GM21381 (cell line): ENCODE measurements at regions not wholly inside any gene's neighbourhood (a gene's known extent, or its start where the extent isn't known, plus 50 kb on each side); places are given as distances from the start of the nearest gene placed in this dataset.
"Not testable (repeated sequence)": the region's sequence is repeated elsewhere in the genome, so short reads cannot be mapped to it uniquely, and the experiment has no call there.

Experiments
- ATAC-seq: cut with Tn5 transposase; IDR thresholded peaks from one replicate; pipeline ENCODE4 v1.9.1; 2021; ENCODE audit warnings: mild to moderate bottlenecking, moderate library complexity; ENCODE audit not compliant: unreplicated experiment

DNA sequence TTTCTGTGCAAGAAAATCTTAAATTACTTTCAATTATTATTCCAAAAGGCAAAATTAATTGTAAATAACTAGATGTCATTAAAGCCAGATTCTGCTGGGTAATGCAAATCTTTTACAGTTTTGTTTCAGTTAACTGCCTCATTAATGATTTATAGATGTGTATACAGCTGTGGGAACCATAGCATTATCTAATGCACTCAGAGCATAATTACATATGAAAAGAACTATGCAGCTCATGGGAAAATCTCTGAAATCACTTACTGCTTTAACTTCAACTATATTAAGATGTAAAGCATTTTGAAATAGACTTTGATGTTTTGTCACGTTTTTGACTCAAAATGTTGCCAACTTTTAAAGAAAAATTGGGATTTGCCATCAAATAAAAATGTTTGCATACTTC lies 630.3 kb upstream of the KLHL4 start:
- ATAC-seq = no peak

DNA sequence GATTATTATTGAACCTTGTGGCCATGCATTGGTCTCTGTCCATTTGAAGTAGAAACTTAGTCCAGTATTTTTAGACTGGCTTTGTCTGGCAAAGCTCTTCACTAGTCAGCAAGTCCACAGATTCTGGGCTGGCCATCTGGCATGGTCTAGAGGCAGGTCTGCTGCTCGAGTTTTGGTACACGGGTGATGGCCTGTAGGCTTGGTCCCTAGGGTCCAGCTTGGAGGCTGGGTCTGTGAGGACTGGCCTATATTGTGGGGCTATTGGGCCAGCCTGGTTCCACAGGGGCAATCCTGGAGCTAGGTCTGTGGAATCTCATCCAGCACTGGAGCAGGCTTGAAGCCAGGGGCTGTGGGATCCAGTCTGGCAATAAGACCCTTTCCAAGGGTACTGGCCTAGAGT lies 607.6 kb upstream of the KLHL4 start:
- no peak for ATAC-seq

DNA sequence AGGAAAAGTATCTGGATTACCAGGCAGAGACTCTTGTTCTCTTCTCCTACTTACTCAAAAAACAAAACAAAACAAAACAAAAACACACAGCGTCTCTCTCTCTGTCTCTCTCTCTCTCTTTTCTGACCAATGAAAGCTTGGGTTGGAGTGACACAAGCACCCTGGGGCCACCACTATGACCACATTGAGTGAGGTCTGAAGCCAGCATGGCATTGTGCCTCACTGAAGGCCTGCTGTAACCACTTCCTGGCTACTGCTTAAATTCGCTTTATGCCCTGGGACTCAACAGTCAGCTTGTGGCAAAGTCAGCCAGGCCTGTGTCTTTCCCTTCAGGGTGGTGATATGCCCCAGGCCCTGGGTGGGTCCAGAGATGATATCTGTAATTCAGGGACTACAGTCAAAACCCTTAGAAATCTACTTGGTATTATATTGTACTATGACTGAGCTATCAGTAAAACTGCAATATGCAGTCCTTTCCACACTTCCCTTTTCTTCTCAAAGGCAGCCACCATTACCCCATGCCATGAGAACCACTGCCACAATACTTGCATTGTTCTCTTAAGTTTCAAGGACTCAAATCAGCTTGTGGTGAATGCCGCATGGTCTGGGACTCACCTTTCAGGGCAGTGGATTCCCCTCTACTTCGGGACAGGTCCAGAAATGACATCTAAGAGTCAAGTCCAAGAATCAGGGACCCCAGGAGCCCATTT lies 606.8 kb upstream of the KLHL4 start:
- ATAC-seq = no peak

DNA sequence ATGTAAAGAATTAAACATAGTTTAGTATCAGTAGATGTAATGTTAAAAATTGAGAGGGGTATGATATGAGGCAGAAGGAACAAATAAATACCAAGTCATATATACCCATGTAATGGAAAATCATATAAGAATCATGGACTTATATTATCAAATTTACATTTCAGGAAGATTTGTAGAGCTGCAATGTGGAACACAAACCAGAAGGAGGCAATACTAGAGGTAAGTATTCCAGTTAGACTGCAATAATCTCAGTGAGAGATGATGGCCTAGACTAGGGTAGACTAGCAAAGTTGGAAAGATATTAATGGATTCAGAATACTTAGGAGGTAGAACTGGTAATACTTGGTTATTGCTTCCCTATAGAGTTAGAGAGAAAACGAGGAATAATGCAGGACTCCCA lies 603.0 kb upstream of the KLHL4 start:
- ATAC-seq = no peak

DNA sequence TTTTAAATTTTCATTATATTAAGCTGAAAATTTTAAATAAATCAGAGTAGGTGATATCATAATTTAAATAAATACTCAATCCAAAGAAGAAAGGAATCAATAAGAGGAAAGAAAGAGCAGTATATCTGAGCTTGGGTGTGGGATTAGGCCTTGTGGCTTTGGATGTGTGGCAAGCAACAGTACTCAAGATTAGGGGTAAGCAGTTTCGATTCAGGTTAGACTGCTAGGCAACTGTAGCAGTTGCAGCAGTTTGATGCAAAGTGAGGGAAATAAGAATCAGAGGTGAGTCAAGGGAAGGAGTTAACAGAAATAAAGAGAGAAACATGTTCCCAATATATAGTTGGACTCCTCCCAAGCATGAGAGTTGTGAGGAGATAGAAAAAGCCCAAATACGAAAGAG lies 599.6 kb upstream of the KLHL4 start:
- ATAC-seq = no peak

DNA sequence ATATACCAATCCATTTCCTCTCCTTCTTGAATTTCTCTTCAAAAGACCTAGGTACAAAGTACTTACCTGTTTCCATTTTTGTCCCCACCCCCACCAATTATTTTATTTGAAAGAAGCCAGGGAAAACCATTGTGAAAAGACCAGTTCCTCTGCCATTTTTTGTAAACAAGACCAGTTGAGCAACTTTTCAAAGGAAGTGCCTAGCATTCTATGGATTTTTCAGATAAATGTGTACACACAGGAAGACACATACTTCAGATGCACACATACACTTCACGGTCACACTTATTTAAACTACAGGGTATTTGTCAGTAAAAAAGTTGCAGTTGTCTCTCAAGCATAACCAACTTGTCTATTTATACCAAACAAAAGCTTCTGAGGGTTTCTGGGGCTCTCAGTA lies 587.2 kb upstream of the KLHL4 start:
- ATAC-seq = no peak

DNA sequence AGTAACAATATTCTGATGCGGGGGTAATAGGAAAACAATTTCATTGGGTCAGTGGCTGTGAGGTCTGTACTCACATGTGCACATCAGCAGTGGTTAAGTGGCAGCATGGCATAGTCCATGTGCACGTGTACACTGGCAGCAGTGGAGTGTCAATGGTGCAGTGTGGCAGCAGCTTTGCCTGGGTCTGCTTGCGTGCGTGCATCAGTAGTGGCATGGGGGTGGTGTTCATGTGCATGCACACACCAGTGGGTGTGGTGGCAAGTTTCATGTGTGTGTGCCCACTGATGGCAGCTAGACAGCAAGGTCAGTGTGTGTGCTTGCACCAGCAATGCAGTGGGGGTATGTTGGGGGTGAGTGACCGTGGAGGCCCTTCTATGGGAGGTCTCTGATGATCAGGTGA lies 581.6 kb upstream of the KLHL4 start:
- no peak for ATAC-seq

DNA sequence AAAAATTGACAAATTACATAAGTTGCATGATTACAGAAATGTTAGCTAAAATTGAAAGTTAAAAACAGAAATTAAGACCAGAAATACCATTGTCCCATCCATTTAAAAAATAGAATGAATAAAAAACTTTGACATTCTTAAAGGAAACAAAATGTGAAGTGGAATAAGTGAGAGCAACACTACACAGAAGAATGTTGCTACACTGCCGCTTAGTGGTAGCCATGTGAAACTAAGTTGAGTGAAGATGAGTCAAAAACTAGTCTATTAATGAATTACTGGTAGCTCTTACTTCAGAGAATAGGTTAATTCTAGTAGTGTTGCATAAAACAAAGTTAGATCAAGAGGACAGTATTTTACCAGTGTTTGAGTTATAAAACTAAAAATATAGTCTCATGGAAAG lies 571.0 kb upstream of the KLHL4 start:
- ATAC-seq = peak; percentile 54

DNA sequence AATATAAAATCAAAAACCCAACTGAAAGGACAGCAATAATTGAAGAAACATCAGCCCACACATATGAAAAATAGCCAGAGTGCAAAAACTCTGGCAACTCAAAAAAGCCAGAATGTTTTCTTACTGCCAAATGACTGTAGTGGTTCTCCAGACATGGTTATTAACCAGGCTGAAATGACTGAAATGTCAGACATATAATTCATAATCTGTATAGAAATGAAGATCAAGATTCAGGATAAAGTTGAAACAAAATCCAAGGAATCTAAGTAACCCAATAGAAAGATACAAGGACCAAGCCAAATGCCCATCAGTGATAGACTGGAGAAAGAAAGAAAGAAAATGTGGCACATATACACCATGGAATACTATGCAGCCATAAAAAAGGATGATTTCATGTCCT lies 553.3 kb upstream of the KLHL4 start:
- ATAC-seq = no peak

DNA sequence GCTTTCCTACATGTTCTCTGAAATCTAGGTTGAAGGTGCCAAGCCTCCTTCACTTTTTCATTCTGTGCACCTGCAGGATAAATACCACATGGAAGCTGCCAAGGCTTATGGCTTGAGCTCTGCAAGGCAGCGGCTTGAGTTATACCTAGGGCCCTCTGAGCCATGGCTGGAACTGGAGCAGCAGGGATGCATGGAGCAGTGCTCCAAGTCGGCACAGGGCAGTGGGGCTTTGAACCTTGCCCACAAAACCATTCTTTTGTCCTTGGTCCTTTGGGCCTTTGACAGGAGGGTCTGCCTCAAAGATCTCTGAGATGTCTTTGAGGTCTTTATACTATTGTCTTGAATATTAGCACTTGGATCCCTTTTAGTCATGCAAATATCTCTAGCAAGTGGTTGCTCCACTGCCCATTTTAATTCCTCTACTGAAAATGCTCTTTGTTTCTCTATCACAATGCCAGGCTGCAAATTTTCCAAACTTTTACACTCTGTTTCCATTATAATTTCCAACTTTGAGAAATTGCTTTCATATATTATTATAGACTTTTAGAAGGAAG lies 536.2 kb upstream of the KLHL4 start:
- ATAC-seq = no peak

DNA sequence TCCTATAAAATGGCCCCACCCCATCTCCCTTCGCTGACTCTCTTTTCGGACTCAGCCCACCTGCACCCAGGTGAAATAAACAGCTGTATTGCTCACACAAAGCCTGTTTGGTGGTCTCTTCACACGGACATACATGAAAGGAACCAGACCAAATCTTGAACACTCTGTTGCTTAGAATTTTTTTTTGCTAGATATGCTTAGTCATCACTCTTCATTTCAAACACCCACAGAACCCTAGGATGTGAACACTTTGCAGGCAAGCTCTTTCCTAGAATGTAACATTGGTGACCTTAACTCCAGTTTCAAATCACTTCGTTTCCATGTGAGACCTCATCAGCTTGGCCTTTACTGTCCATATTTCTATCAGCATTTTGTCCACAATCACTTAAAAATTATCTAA lies 530.3 kb upstream of the KLHL4 start:
- ATAC-seq = not testable (repeated sequence)

DNA sequence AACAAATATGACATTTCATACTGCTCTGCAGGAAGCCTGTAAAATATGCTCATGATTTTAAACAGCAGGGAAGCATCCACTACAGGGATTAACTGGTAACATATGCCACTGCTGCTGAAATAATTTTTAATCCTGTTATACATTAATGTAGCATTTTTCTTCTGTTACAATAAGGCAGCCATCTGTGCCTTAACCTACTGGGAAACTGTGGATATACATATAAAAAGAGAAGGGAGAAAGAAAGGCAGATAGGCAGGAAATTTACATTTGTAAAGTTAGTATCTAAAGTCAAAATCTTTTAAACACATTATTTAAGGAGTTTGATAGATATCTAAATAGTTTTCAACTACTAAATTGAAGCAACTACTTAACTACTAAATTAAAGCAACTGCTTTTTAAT lies 514.6 kb upstream of the KLHL4 start:
- ATAC-seq = no peak

DNA sequence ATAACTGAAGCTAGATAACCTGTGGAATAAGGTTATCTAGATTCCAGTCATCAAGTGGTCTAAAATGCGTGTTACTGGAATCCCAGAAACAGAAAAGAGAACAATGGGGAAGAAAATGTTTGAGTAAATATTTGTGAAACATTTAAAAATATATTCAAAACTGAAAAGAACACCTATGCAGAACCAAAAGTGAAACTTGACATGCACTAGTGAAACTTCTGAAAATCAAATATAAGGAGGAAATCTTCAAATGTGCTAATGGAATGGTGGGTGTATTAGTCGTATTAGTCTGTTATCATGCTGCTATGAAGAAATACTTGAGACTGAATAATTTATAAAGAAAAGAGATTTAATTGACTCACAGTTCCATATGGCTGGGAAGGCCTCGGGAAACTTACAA lies 512.4 kb upstream of the KLHL4 start:
- no peak for ATAC-seq

DNA sequence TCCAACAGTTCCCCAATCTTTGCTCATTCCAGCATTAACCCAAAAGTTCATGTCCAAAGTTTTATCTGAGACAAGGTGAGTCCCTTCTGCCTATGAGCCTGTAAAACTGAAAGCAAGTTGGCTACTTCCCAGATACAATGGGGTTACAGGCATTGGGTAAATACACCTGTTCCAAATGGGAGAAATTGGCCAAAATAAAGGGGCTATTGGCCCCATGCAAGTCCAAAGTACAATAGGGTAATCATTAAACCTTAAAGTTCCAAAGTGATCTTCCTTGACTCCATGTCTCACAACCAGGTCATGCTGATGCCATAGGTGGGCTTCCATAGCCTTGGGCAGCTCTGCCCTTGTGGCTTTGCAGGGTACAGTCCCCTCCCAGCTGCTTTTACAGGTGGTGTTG lies 511.7 kb upstream of the KLHL4 start:
- no peak for ATAC-seq

DNA sequence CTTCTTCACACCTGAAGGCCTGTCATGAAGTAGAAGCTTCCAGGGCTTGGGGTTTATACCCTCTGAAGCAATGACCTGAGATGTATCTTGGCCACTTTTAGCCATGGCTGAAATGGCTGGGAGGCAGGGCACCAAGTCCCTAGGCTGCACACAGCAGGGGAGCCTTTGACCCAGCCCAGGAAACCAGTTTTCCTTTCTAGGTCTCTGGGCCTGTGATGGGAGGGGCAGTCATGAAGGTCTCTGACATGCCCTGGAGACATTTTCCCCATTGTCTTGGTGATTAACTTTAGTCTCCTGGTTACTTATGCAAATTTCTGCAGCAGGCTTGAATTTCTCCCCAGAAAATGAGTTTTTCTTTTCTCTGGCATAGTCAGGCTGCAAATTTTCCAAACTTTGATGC lies 511.0 kb upstream of the KLHL4 start:
- ATAC-seq = no peak

DNA sequence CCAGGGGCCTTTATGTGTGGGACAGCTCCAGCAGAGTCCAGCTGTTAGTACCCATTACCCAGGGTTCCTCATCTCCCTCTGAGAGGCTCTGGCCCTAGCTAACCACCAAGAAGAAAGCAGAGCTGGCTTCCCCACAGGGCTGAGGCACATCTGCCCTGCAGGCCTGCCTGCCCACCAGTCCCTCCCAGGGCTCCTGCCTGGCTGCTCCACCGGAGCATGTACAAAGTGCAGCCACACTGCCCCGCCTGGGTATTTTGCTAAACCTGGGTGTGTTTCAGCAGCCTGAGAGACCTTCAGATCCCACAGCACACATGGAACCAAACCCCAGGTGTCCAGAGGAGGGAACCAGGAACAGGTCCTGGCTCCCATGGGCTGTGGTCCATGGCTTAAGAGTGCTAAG lies 500.4 kb upstream of the KLHL4 start:
- ATAC-seq = no peak

DNA sequence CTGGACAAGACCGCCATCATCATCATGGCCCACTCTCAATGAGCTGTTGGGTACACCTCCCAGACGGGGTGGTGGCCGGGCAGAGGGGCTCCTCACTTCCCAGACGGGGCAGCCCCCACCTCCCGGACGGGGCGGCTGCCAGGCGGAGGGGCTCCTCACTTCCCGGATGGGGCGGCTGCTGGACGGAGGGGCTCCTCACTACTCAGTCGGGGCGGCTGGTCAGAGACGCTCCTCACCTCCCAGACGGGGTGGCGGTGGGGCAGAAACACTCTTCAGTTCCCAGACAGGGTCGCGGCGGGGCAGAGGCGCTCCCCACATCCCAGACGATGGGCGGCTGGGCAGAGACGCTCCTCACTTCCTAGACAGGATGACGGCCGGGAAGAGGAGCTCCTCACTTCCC lies 484.5 kb upstream of the KLHL4 start:
- ATAC-seq = not testable (repeated sequence)

DNA sequence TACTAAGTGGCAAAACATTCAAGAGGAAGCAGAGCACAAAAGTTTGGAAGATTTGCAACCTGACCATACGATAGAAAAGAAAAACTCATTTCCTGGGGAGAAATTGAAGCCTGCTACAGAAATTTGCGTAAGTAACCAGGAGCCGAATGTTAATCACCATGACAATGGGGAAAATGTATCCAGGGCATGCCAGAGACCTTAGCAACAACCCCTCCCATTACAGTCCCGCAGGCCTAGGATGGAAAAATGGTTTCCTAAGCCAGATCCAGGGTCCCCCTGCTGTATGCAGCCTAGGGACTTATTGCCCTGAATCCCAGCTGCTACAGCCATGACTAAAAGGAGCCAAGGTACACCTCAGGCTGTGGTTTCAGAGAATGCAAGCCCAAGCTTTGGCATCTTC lies 472.2 kb upstream of the KLHL4 start:
- no peak for ATAC-seq

DNA sequence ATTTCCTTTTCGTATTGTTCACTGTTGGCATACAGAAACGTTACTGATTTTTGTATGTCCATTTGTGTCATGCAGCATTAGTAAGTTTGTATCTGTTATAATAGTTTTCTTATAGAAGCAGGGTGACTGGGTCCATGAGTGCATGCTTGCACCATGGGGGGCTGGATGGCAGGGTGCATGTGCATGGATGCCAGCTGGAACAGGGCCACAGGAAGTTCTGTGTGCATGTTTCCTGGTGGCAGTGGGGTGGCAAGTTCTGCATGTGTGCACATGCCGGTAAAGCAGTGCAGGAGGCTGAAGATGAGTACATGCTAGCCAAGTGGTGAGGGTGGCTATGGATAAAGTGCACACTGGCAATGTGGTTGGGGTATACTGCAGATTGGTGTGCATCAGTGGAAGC lies 468.0 kb upstream of the KLHL4 start:
- no peak for ATAC-seq

DNA sequence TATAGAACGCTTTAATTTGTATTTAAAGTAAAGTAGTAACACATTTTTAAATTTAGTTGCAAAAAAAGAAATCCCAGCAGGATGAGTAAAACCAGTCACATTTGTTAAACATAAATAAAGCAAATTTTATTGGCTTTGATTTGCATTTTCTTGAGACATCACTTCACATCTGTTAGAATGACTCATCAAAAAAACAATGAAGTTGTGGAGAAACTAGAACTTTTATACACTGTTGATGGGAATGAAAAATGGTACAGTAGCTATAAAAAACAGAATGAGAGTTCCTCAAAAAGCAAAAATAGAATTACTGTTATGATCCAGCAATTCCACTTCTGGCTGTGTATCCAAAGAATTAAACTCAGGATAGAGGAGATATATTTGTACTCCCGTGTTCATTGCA lies 454.0 kb upstream of the KLHL4 start:
- ATAC-seq = no peak

DNA sequence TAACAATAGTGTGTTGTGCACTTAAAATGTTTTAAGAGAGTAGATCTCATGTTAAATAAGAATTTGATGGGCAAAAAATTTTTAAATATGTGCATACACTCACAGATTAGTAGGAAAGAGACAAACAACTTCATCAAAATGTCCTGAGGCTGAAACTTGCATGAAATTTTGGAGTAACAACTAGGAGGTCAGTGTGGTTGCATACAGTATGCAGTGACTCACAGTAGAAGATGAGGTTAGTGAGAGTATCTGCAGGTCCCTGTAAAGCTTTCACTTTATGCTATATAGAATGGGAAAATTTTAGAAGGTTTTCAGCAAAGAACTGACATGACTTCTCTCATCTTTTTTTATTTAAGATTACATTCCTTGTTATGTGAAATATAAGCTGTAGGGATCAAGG lies 453.1 kb upstream of the KLHL4 start:
- ATAC-seq = no peak

DNA sequence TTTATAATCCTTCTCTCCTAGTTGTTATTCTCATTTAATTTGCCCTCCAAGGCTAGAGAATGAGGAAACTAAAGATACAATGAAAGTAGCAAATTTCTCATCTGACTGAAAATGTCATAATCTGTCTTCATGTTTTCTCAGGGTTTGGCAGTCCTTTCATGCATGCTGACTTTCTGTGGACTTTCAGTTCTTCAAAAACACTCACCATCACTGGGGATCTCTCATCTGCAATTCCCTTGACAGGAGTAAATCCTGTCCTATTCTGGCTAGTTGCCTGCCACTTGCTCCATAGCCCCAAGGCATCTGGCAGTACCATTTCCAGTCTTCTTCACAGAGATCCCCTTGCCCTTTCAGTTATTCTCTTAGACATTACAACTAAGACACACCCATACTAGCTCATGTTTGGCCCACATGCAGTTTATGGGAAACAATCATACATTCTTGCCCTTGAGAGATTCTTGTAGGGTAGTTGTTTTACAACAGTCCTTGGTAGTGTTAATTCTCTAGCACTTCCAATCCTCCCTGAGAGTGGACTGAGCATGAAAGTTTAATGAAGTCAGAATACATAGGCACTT lies 449.7 kb upstream of the KLHL4 start:
- ATAC-seq = no peak

DNA sequence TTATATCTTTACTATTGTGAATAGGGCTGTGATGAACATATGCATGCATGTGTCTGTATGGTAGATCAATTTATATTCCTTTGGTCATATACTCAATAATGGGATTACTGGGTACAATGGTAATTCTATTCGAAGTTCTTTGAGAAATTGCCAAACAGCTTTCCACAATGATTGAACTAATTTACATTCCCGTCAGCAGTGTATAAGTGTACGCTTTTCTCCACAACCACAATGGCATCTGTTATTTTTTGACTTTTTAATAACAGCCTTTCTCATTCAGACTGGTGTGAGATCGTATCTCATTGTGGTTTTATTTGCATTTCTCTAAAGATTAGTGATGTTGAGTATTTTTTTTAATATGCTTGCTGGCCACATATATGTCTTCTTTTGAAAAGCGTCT lies 439.4 kb upstream of the KLHL4 start:
- no peak for ATAC-seq
